ENCODE measurements at regions not wholly inside any gene's neighbourhood (a gene's known extent, or its start where the extent isn't known, plus 50 kb on each side); places are given as distances from the start of the nearest gene placed in this dataset.
"Not testable (repeated sequence)": the region's sequence is repeated elsewhere in the genome, so short reads cannot be mapped to it uniquely, and the experiment has no call there.

- peaks cover 2% of the 10 kb centered on the region for H3K9me3 ChIP-seq (ENCODE audit: low read length)
- H3K27me3 ChIP-seq (ENCODE audit: insufficient read depth, low read length) = peaks cover 8% of the 10 kb centered on the region
- no peaks in the 10 kb centered on the region for H3K4me1 ChIP-seq (ENCODE audit: insufficient read depth, low read length)
- H3K36me3 ChIP-seq (ENCODE audit: insufficient read depth, low read length) = no peaks in the 10 kb centered on the region
- no peak overlapping the region for H3K4me3 ChIP-seq (ENCODE audit: low read length)
- no peak overlapping the region for H2AFZ ChIP-seq (ENCODE audit: low read depth, low read length)
Measured at GRCh38 chr5:79886456-79886855, 104.6 kb downstream of the MTX3 start.

- not testable (repeated sequence) for H3K9me3 ChIP-seq (ENCODE audit: low read length); H3K4me3 ChIP-seq (ENCODE audit: low read length); H3K27me3 ChIP-seq (ENCODE audit: insufficient read depth, low read length); H2AFZ ChIP-seq (ENCODE audit: low read depth, low read length); H3K36me3 ChIP-seq (ENCODE audit: insufficient read depth, low read length); H3K4me1 ChIP-seq (ENCODE audit: insufficient read depth, low read length)
Measured at GRCh38 chr5:79879880-79880279, 111.2 kb downstream of the MTX3 start.

GRCh38 chr5:79878721-79879336 is 112.2 kb downstream of the MTX3 start:
- no peaks in the 10 kb centered on the region for H3K27me3 ChIP-seq (ENCODE audit: insufficient read depth, low read length)
- H3K9me3 ChIP-seq (ENCODE audit: low read length) = no peaks in the 10 kb centered on the region
- no peaks in the 10 kb centered on the region for H3K4me1 ChIP-seq (ENCODE audit: insufficient read depth, low read length)
- H3K4me3 ChIP-seq (ENCODE audit: low read length) = no peak overlapping the region
- no peaks in the 10 kb centered on the region for H3K36me3 ChIP-seq (ENCODE audit: insufficient read depth, low read length)
- H2AFZ ChIP-seq (ENCODE audit: low read depth, low read length) = no peak overlapping the region

- H3K36me3 ChIP-seq (ENCODE audit: insufficient read depth, low read length) = no peaks in the 10 kb centered on the region
- no peaks in the 10 kb centered on the region for H3K27me3 ChIP-seq (ENCODE audit: insufficient read depth, low read length)
- H3K9me3 ChIP-seq (ENCODE audit: low read length) = no peaks in the 10 kb centered on the region
- no peaks in the 10 kb centered on the region for H3K4me1 ChIP-seq (ENCODE audit: insufficient read depth, low read length)
- no peak overlapping the region for H3K4me3 ChIP-seq (ENCODE audit: low read length)
- H2AFZ ChIP-seq (ENCODE audit: low read depth, low read length) = no peak overlapping the region
Measured at GRCh38 chr5:79878136-79878679, 112.9 kb downstream of the MTX3 start.

GRCh38 chr5:79876456-79876855 is 114.6 kb downstream of the MTX3 start:
- H3K27me3 ChIP-seq (ENCODE audit: insufficient read depth, low read length) = no peaks in the 10 kb centered on the region
- no peaks in the 10 kb centered on the region for H3K36me3 ChIP-seq (ENCODE audit: insufficient read depth, low read length)
- no peak overlapping the region for H2AFZ ChIP-seq (ENCODE audit: low read depth, low read length)
- no peak overlapping the region for H3K4me3 ChIP-seq (ENCODE audit: low read length)
- no peaks in the 10 kb centered on the region for H3K9me3 ChIP-seq (ENCODE audit: low read length)
- no peaks in the 10 kb centered on the region for H3K4me1 ChIP-seq (ENCODE audit: insufficient read depth, low read length)

GRCh38 chr5:79875230-79875629 is 115.8 kb downstream of the MTX3 start:
- Histone ChIP-seq H3K4me3 (ENCODE audit: low read length) (no peak overlapping the region), H3K9me3 (ENCODE audit: low read length) (no peaks in the 10 kb centered on the region), H2AFZ (ENCODE audit: low read depth, low read length) (no peak overlapping the region), H3K27me3 (ENCODE audit: insufficient read depth, low read length) (no peaks in the 10 kb centered on the region), H3K36me3 (ENCODE audit: insufficient read depth, low read length) (no peaks in the 10 kb centered on the region), H3K4me1 (ENCODE audit: insufficient read depth, low read length) (no peaks in the 10 kb centered on the region)

GRCh38 chr5:79873187-79873586 is 117.9 kb downstream of the MTX3 start:
- Histone ChIP-seq H3K9me3 (ENCODE audit: low read length) (no peaks in the 10 kb centered on the region), H3K27me3 (ENCODE audit: insufficient read depth, low read length) (no peaks in the 10 kb centered on the region), H2AFZ (ENCODE audit: low read depth, low read length) (no peak overlapping the region), H3K4me3 (ENCODE audit: low read length) (no peak overlapping the region), H3K36me3 (ENCODE audit: insufficient read depth, low read length) (no peaks in the 10 kb centered on the region), H3K4me1 (ENCODE audit: insufficient read depth, low read length) (no peaks in the 10 kb centered on the region)

GRCh38 chr5:79872291-79872690 is 118.8 kb downstream of the MTX3 start:
- Histone ChIP-seq H3K4me3 (ENCODE audit: low read length) (no peak overlapping the region), H3K4me1 (ENCODE audit: insufficient read depth, low read length) (no peaks in the 10 kb centered on the region), H3K27me3 (ENCODE audit: insufficient read depth, low read length) (no peaks in the 10 kb centered on the region), H3K36me3 (ENCODE audit: insufficient read depth, low read length) (no peaks in the 10 kb centered on the region), H3K9me3 (ENCODE audit: low read length) (no peaks in the 10 kb centered on the region), H2AFZ (ENCODE audit: low read depth, low read length) (no peak overlapping the region)

- no peaks in the 10 kb centered on the region for H3K27me3 ChIP-seq (ENCODE audit: insufficient read depth, low read length)
- H2AFZ ChIP-seq (ENCODE audit: low read depth, low read length) = no peak overlapping the region
- no peak overlapping the region for H3K4me3 ChIP-seq (ENCODE audit: low read length)
- no peaks in the 10 kb centered on the region for H3K4me1 ChIP-seq (ENCODE audit: insufficient read depth, low read length)
- H3K36me3 ChIP-seq (ENCODE audit: insufficient read depth, low read length) = no peaks in the 10 kb centered on the region
- no peaks in the 10 kb centered on the region for H3K9me3 ChIP-seq (ENCODE audit: low read length)
Measured at GRCh38 chr5:79871364-79872120, 119.5 kb downstream of the MTX3 start.

- no peak overlapping the region for H3K4me3 ChIP-seq (ENCODE audit: low read length)
- H3K4me1 ChIP-seq (ENCODE audit: insufficient read depth, low read length) = no peaks in the 10 kb centered on the region
- H3K9me3 ChIP-seq (ENCODE audit: low read length) = no peaks in the 10 kb centered on the region
- H2AFZ ChIP-seq (ENCODE audit: low read depth, low read length) = no peak overlapping the region
- H3K36me3 ChIP-seq (ENCODE audit: insufficient read depth, low read length) = no peaks in the 10 kb centered on the region
- no peaks in the 10 kb centered on the region for H3K27me3 ChIP-seq (ENCODE audit: insufficient read depth, low read length)
Measured at GRCh38 chr5:79868163-79868670, 122.8 kb downstream of the MTX3 start.

- no peaks in the 10 kb centered on the region for H3K36me3 ChIP-seq (ENCODE audit: insufficient read depth, low read length)
- no peak overlapping the region for H3K4me3 ChIP-seq (ENCODE audit: low read length)
- no peaks in the 10 kb centered on the region for H3K27me3 ChIP-seq (ENCODE audit: insufficient read depth, low read length)
- H3K4me1 ChIP-seq (ENCODE audit: insufficient read depth, low read length) = no peaks in the 10 kb centered on the region
- no peaks in the 10 kb centered on the region for H3K9me3 ChIP-seq (ENCODE audit: low read length)
- no peak overlapping the region for H2AFZ ChIP-seq (ENCODE audit: low read depth, low read length)
Measured at GRCh38 chr5:79865579-79865978, 125.5 kb downstream of the MTX3 start.

GRCh38 chr5:79864364-79864763 is 126.7 kb downstream of the MTX3 start:
- Histone ChIP-seq H3K4me1 (ENCODE audit: insufficient read depth, low read length) (no peaks in the 10 kb centered on the region), H3K27me3 (ENCODE audit: insufficient read depth, low read length) (no peaks in the 10 kb centered on the region), H3K4me3 (ENCODE audit: low read length) (no peak overlapping the region), H3K36me3 (ENCODE audit: insufficient read depth, low read length) (no peaks in the 10 kb centered on the region), H3K9me3 (ENCODE audit: low read length) (no peaks in the 10 kb centered on the region), H2AFZ (ENCODE audit: low read depth, low read length) (no peak overlapping the region)

GRCh38 chr5:79859588-79859987 is 131.5 kb downstream of the MTX3 start:
- no peaks in the 10 kb centered on the region for H3K36me3 ChIP-seq (ENCODE audit: insufficient read depth, low read length)
- H2AFZ ChIP-seq (ENCODE audit: low read depth, low read length) = peak overlapping the region; percentile 39
- H3K4me1 ChIP-seq (ENCODE audit: insufficient read depth, low read length) = no peaks in the 10 kb centered on the region
- no peak overlapping the region for H3K4me3 ChIP-seq (ENCODE audit: low read length)
- H3K9me3 ChIP-seq (ENCODE audit: low read length) = no peaks in the 10 kb centered on the region
- H3K27me3 ChIP-seq (ENCODE audit: insufficient read depth, low read length) = peaks cover 7% of the 10 kb centered on the region

Data from neuron (in vitro differentiated cells).